ENCODE measurements at regions not wholly inside any gene's neighbourhood (a gene's known extent, or its start where the extent isn't known, plus 50 kb on each side); places are given as distances from the start of the nearest gene placed in this dataset.
A peak's percentile ranks its signal among the peaks of the same experiment; 100 is the strongest.
"Not testable (repeated sequence)": the region's sequence is repeated elsewhere in the genome, so short reads cannot be mapped to it uniquely, and the experiment has no call there.

DNA sequence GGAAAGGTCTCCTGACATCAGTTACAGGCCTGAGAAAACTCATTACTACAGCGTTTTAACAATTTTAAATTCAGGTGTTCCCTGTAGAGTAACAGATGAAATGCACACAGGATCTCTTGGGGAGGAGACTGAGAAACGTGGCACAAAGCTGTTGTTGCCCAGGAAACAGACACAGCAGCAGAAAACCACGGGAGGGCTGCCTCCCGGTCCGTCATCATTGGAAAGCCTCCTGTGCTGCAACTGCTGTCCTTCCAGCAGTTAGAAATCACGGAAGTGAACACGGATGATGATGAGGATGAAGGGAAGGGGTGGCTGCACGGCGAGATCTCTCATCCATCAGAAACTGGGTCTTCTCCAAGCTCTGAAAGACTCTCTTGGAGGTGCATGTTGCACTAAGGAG lies 94.6 kb upstream of the RNF32 start:
- DNase-seq: no peak

DNA sequence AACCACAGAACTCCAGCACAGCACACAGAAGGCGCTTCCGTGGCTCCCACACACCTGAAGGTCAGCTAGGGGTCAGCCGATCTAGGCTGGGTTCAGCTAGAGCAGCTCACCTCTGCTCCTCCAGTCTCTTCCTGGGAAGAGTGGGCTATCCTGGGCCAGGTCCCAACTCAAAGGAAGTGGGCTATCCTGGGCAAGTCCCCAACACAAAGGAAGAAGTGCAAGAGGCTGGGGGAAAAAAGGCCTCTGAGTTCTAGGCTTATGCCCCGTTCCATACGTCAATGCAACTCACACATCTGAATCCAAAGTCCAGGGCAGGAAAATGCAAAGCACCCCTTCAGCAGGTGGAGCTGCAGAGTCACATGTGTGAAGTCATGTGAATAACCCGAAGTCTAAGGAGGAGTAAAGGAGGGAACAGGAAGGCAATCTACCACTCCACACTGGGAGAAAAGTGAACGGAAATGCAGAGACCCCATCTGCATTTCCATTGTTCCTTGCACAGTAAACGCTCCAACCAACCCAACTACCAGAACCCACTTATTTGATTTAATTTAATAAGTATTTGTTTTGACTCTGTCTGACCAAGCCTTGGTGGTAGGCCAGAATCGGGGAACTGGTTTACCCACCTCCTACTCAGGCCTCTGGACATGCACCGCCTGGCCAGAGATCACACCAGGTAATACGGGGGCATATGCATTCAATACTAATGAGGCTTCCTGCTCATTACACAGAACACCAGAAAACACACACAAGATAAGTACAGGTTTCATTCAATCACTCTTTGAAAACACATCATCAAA lies 95.5 kb upstream of the RNF32 start:
- peak; percentile 56 to 67 for DNase-seq

DNA sequence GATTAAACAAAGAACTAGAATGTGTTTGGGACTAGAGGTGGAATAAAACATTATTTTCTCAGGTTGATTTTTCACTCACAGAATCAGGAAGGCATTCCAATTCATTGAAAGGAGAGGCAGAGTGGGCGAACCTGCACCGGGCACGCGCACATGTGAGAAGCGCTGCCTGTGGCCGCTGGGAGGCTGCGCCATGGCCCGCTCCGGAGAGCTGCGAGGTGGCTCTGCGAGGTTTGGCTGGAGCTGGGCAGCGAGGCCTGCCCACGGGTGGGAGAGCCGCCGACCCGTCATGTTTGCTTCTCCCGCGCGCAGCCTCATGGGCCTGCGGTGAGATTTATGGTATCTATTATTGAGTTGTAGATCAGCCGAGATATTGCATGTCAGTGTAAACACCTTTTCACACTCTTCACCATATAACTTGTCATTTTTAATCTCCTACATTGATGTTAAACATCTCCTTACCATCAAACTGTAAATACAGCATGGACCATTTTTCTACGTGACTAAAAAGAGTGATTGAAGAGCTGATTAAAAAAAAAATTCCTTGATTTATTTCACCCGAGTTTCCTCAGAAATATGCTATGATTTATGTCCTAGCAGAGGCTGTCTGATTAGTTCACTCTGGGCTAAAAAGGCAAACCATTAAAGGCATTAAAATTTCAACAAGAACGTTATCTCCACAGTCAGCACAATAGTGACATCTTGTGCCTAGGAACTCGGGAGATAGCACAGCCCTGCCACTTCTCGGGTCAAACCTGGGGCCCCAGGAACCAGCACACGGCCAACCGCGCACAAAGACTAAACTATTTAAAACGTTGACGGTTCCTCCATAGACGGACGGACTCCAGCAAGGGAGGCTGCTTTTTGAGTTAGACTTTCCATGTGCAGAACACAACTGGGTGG lies 96.6 kb upstream of the RNF32 start:
- no peak for DNase-seq

DNA sequence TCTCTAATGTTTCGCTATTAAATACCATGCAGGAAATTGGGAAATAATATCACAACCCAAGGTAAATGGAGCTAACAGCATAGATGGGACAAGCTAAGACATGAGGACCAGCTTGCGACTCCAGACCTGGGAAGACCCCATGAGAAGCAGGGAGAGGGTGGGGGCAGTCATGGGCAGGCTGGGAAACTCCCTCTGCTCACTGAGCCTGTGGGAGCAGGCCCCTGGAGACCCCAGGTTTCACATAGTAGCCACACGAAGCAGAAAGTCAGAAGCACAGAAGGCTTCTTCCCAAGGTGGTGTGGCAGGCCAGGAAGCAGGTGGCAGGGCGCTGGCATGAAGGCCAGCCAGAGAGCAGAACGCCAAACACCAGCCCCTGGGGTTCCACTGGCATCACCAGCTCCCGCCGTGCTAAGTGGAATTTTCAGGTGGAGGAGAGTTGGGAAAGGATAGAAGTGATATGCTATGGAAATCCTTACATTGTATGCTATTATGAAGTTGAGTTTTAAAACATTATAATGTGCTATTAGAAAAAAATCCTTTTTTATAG lies 99.9 kb upstream of the RNF32 start:
- DNase-seq: no peak

DNA sequence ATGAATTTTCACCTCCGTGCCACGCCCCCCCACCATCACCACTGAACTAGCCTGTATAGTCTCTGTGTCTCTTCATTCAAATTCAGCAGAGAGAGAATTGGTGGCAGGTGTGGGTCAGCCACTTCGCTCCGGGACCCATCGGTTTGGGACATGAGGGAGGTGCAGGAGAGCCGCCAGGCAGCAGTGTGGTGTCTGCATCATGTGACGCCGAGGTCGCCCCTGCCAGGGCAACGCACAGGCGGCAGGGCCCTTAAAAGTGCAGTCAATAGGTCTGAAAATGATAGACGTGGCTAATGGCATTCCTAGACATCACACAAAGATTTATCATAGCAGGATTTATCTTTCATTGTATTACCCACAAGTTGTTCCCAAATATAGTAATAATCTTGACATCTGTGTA lies 100.6 kb upstream of the RNF32 start:
- DNase-seq: no peak

DNA sequence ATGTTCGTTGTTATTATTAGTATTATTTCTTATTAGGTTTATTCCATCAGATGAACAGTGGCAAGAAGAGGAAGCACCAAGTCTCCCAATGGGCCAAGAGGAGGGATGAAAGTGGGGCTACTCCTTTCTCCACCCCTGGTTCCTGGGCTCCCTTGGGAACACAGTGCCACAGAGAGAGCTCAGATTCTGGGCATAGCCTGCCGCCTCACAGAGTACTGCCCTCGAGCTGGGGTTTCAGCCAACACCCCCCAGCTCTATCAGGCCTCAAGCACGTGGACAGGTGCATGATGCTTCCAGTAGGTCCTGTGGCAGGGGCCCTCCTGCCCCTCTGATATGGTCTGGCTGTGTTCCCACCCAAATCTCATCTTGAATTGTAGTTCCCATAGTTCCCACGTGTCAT lies 103.6 kb upstream of the RNF32 start:
- no peak for DNase-seq

DNA sequence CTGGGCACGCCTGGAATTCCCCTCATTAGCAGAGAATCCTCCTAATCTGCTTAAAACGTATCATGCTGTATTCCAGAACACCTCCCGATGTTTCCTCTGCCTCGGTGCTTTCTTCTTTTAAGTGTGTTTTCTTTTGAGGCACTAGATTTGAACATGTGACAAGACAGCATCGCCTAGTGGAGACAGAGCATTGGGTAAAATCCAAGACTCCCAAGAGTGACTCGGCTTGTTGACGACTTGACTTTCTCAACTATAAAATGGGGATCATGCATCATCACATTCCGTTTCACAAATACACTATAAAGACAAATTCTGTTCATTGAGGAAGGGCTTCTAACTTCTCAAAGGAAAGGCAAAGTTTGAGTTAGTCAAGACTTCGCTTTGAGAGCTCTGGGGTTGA lies 105.6 kb upstream of the RNF32 start:
- no peak for DNase-seq

DNA sequence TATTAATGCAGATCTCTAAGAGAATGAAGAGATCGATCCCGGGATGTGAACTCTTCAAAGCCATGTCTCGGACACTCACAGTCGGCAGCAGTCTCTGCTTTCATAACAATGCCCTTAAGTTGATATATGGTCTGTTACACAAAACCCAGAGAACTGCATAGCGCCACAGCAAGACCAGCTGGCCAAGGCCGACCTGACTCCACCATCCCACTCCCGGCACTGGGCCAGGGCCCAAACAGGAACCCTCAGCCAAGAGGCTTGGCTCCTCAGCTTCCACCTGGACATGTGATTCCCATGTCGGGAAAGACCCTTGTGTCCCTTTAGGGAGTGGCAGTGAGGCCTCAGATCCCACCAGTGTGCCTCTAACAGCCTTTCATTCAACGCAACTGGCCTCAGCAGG lies 106.6 kb upstream of the RNF32 start:
- DNase-seq: no peak

DNA sequence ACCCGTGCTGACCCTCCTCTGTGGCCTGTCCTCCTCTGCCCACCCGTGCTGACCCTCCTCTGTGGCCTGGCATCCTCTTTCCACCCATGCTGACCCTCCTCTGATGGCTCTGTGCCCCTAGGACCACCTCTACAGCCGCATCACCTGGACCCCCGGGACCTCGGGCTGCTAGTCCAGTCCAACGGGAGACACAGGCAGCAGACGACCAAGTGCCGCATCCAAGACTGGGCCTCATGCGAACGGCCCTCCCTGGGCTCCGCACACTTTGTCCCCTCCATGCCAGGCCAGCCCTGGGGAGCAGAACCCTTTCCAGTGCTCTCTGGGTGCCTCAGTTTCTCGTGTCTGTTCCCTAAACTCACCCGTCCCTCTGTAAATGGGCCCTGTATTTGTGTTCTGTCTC lies 107.2 kb upstream of the RNF32 start:
- no peak for DNase-seq

DNA sequence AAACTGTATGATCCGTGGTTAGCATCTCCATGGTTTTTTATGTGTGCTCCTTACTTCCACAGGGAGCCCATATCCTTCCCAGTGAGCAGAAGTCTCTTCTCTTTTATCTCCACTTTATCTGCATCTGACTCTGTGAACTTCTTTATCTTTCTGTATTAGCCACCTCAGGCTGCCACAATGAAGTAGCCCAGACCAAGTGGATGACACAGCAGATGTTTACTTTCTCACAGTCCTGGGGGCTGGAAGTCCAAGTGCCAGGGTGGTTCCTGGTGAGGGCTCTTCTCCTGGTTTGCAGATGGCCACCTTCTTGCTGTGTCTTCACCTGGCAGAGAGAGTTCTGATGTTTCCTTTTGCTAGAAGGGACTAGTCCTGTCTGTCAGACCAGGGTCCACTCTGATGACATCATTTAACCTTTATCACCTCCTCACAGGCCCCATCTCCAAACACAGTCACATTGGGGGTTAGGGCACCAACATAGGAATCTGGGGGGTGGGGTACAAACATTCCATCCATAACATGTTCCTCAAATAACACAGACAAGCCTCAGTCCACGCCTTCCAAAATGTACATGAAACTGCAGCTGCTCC lies 108.5 kb upstream of the RNF32 start:
- DNase-seq: no peak

DNA sequence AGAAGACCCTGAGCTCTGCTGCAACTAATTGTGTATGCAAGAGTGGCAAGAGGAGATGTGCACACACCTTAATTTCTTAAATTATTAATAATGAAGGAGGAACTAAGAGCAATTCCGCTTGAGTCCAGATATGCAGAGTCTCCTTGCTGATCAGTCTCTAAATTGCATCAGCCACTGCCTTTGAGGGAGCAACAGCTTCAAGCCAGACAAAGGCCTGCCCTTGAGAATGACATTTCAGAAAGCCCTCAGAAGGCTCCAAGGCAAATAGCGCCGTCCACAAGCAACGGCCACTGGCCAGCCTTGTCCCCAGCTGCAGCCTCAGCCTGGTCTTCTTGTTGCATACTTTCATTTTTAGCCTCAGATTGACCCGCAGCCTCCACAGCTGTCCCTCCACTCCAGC lies 110.6 kb upstream of the RNF32 start:
- DNase-seq: no peak

DNA sequence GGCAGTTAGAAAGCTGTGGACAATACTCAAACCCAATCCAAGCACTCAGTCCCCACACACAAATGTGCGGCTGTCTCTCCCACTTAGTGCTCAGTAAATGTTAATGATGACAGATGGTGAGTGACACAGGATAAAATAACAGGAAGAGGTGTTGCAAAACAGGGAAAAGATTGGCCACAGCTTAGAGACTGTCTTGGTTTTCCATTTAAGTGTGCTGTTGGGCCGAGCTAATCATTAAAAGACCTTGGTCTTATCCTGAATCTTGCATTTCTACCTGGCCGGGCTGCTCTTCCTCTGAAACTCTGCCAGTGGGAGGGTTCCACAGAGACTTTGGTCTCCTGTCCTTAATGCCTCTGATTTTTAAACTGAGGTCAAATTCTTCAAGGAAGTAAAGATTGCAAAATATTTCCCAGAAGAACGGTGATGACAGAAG lies 113.1 kb upstream of the RNF32 start:
- no peak for DNase-seq

DNA sequence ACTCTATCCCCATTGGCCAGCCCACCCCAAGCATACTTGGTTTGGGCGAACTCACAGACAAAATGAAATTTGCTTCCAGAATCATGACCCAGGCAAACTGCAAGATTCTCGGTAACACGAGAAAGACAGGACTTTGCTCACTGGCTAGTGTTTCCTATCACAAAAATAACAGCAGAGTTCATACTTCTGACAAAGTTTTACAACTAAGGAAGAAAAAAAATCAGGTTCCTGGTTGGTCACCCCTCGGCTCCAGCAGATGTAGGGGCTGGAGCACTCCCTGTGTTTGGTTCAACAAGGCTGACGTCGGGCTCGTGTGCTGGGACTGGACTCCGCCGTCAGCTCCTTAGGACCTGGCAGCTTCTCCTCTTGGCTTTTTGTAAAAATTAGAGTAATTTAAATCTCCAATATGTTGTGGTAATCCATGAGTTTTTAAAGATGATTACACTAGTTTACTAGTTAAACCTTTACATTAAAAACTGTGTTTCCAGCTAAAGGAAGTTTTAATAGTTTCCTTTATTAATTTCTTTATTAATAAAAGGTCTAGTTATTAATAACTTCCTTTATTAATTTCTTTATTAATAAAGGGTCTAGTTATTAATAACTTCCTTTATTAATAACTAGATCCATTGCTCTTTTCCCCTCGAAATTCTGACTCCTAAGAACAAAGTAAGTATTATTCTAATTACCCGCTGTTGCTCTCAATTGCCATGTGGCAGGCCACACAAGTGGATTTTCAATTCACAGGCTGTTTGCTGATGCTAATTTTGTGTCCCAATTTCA lies 115.6 kb upstream of the RNF32 start:
- no peak for DNase-seq

DNA sequence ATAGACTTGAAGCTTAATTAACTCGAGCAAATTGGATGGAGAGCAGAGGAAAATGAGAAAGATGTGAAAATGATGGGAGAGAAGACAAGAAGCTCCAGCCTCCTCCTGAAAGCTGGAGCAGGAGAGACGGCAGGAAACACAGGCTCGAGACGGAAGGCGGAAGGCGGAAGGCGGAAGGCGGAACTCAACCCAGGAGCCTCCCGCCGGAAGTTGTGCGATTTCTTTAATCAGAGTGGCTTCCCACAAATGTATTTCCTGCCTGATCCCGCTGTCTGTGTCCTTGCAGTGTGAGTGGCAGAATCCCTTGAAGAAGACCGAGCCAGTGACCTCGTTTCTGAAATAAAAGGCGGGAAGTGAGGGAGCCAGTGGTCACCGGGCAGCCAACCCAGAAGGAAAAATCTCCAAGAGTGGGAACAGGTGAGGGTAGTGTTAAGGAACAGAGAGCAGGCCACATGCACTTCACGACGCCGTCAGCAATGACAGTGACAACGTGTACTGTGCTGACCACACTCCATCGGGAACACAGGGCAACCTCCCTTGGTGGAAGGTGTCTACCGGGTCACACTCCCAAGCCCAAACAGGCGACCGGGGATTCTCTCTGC lies 117.0 kb upstream of the RNF32 start:
- DNase-seq: no peak

DNA sequence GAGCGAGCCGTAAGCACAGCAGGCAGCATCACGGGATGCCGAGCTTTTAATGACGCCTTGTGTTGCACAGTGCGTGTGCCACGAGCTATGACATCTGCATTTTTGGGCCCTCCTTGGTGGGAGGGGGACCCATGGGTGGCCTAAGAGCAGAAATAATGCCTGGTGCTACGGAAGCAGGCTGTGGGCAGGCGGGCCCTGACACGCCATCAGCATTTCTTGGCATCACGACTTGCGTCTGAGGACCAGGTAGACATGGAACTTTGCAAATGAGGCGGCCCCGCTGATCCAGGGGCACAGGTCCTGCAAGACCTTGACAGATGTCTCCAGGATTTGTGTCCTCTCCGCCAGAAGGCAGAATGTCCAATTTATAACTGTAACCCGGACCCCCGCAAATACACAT lies 117.8 kb upstream of the RNF32 start:
- no peak for DNase-seq

DNA sequence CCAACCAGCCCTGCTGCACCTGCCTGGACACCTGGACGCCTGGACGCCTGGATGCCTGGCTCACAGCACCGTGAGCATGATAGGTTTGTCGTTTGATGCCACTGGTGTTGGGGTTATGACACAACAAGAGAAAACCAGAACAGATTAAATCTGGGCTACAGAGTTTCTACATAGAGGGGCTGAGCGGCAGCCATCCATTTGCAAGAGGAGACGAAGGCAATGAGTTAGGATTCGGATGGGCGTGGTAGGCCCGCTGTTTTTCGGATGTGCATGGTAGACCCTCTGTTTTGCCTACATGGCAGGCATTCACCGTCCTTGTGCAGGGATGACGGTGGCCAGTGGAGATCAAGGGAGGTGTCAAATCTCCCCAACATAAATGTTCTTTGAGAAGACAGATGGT lies 121.5 kb upstream of the RNF32 start:
- DNase-seq: no peak

DNA sequence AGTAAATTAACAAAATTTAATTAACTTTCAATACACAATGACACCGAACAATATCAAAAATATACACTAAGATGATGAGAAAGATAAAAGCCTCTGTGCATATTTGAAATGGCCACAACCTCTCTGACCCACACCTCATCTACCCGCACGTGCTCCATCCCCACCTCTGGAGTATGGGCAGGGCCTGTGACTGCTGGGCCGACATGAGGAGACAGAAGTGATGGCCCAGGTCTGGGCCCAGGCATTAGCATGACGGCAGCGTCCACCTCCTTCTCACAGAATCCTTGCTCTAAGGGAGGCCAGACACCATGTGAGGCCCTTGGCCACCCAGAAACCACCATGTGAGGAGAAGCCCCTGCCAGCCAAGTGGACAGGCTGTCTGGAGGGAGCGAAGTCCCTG lies 122.1 kb upstream of the RNF32 start:
- DNase-seq: no peak

DNA sequence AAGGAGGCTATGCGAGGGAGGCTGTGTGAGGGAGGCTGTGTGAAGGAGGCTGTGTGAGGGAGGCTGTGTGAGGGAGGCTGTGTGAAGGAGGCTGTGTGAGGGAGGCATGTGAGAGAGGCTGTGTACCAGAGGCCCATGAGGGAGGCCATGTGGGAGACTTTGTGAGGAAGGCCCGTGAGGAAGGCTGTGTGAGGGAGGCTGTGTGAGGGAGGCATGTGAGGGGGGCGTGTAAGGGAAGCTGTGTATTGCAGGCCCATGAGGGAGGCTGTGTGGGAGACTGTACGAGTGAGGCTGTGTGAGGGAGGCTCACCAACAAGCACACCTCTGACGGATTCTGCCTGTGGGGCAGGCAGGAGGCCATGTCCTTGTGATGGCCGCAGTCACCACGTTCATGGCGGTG lies 122.7 kb upstream of the RNF32 start:
- not testable (repeated sequence) for DNase-seq

DNA sequence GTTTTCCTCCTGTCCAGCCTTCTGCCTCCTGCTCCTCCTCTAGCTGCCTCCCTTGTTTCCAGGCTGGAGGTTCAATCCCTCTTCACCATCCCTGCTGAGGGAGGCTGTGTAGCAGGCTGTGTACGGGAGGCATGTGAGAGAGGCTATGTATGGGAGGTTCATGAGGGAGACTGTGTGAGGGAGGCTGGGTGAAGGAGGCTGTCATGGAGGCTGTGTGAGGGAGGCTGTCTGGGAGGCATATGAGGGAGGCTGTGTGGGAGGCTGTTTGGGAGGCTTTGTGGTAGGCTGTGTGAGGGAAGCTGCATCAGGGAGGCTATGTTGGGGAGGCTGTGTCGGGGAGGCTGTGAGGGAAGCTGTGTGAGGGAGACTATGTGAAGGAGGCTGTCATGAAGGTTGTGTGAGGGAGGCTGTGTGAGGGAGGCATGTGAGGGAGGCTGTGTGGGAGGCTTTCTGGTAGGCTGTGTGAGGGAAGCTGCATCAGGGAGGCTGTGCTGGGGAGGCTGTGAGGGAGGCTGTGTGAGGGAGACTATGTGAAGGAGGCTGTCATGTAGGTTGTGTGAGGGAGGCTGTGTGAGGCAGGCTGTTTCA lies 123.7 kb upstream of the RNF32 start:
- no peak for DNase-seq

DNA sequence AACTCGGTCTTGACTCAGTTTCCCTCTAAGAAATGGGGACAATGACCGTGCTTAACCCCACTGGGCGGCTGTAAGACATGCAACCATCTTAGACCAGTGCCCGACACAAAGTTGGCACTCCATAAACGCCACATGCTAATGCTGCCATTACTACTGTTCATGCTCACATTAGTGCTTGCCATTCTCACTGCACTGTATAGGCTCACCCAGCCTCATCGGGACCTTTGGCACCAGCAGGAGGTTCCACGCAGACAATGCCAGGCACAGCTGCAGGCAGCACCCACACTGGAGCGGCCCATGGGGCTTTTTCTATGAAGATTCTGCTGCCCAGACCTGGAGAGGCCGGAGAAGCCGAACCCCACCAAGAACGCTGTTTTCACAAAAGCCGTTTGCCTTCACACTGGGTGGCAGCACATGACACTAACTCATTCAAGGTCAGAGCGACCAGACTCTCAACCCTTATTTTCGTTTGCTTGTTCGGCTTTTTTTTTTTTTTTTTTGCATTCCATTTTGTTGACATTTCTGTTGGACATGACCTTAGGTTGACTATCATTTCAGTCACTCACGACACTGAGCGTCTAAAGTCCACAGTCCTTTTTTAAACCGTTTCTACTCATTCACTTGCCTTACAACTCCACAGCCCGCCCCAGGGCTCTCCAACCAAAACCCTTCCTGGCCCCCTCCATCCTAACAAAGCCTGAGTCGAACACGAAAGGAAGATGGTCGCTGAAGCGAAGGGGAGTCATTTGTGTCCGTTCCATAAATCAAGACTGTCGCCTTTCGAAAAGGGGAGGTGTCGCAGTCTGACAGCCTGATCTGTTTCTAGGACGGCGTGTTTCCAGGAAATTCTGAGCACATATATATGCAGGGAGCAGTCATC lies 124.4 kb upstream of the RNF32 start:
- peak in 1 of 2 experiments; percentile 43 for DNase-seq

DNA sequence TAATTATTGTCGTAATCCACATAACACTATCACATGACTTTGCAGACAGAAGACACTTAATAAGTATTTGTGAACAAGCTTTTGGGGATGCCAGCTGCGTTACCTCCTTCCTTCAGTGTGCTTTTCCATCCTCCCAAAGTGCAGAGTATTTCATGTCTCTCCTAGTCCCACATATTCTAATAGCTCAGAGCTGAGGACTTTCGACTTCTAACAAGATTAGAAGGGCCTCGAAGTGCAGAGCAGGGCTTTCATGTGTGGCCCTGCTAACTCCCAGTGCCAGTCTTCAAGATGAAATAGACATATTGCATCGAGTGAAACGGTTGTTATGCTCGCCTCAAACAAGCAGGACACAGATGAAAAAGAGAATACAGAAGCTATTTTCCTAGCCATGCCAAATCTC lies 125.7 kb upstream of the RNF32 start:
- no peak for DNase-seq
